ENCODE measurements at regions not wholly inside any gene's neighbourhood (a gene's known extent, or its start where the extent isn't known, plus 50 kb on each side); places are given as distances from the start of the nearest gene placed in this dataset.

- no peaks in the 10 kb centered on the region for H3K4me1 ChIP-seq (ENCODE audit: insufficient read depth)
These were observed 301.1 kb downstream of the CCDC85A start for GRCh38 chr2:56484906-56485305.

GRCh38 chr2:56500317-56500716 lies 316.5 kb downstream of the CCDC85A start:
- no peak for DNase-seq (ENCODE audit: low spot score)
- Histone ChIP-seq H3K27me3 (no peaks in the 10 kb centered on the region), H3K4me2 (no peak overlapping the region), H2AFZ (no peak overlapping the region), H4K20me1 (ENCODE audit: insufficient read depth, poor library complexity, severe bottlenecking) (no peaks in the 10 kb centered on the region), H3K9me3 (ENCODE audit: low read depth) (no peaks in the 10 kb centered on the region), H3K4me3 (no peak overlapping the region), H3K9me2 (replicated peaks; ENCODE audit: insufficient read depth) (no peaks in the 10 kb centered on the region), H3K27ac (no peak overlapping the region), H3K36me3 (replicated peaks; ENCODE audit: insufficient read depth, low read depth) (no peaks in the 10 kb centered on the region), H3K79me2 (no peaks in the 10 kb centered on the region), H3K4me1 (ENCODE audit: insufficient read depth) (no peaks in the 10 kb centered on the region)
- WGBS (ENCODE audit: low lambda C conversion rate, missing lambda C conversion rate), result 90% methylated on average over 1 of the region's 1 CpG
- no peak for TF ChIP-seq EZH2 (IDR thresholded peaks at IDR 0.05; ENCODE audit: borderline replicate concordance)
- no peak for TF ChIP-seq CTCF (IDR thresholded peaks at IDR 0.05; ENCODE audit: poor library complexity)
- no peak for TF ChIP-seq EZH2phosphoT487 (IDR thresholded peaks at IDR 0.05; ENCODE audit: low read depth, severe bottlenecking, unreplicated experiment)

More at GRCh38 chr2:56484906-56485305, 301.1 kb downstream of the CCDC85A start:
- no peaks in the 10 kb centered on the region for H3K27me3 ChIP-seq
- no peak for TF ChIP-seq EZH2phosphoT487 (IDR thresholded peaks at IDR 0.05; ENCODE audit: low read depth, severe bottlenecking, unreplicated experiment)
- TF ChIP-seq CTCF (IDR thresholded peaks at IDR 0.05; ENCODE audit: poor library complexity), result no peak
- TF ChIP-seq EZH2 (IDR thresholded peaks at IDR 0.05; ENCODE audit: borderline replicate concordance), result no peak
- no peaks in the 10 kb centered on the region for H4K20me1 ChIP-seq (ENCODE audit: insufficient read depth, poor library complexity, severe bottlenecking)
- no peaks in the 10 kb centered on the region for H3K79me2 ChIP-seq
- H3K4me3 ChIP-seq, result no peak overlapping the region
- H3K9me3 ChIP-seq (ENCODE audit: low read depth), result no peaks in the 10 kb centered on the region
- no peak overlapping the region for H3K4me2 ChIP-seq
- no peaks in the 10 kb centered on the region for H3K36me3 ChIP-seq (replicated peaks; ENCODE audit: insufficient read depth, low read depth)
- H3K9me2 ChIP-seq (replicated peaks; ENCODE audit: insufficient read depth), result no peaks in the 10 kb centered on the region
- no peak overlapping the region for H2AFZ ChIP-seq
- no peak overlapping the region for H3K27ac ChIP-seq
- DNase-seq (ENCODE audit: low spot score), result no peak

DNA sequence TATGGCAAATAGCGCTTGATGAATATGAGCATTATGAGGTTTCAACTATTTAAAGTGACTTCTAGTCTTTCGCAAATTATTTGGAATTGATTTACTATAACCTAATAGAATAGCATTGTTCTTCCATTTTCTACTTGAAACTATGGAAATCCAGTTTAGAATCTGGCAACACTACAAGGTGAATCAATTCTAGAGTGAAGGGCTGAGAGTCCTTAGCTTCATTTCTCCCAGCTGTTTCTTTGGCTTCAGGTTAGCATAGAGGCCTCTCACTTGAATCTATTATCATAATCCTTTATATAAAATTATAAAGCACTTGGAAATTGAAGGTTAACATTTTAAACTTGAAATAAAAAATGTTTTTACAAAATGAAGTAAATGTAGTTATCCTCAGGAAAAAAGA lies 318.8 kb downstream of the CCDC85A start:
- Histone ChIP-seq H2AFZ (no peak overlapping the region), H4K20me1 (ENCODE audit: insufficient read depth, poor library complexity, severe bottlenecking) (no peaks in the 10 kb centered on the region), H3K27me3 (no peaks in the 10 kb centered on the region), H3K4me1 (ENCODE audit: insufficient read depth) (no peaks in the 10 kb centered on the region), H3K36me3 (replicated peaks; ENCODE audit: insufficient read depth, low read depth) (no peaks in the 10 kb centered on the region), H3K4me2 (no peak overlapping the region), H3K27ac (no peak overlapping the region), H3K4me3 (no peak overlapping the region), H3K9me3 (ENCODE audit: low read depth) (no peaks in the 10 kb centered on the region), H3K79me2 (no peaks in the 10 kb centered on the region), H3K9me2 (replicated peaks; ENCODE audit: insufficient read depth) (no peaks in the 10 kb centered on the region)
- TF ChIP-seq CTCF (IDR thresholded peaks at IDR 0.05; ENCODE audit: poor library complexity) (no peak), EZH2 (IDR thresholded peaks at IDR 0.05; ENCODE audit: borderline replicate concordance) (no peak), EZH2phosphoT487 (IDR thresholded peaks at IDR 0.05; ENCODE audit: low read depth, severe bottlenecking, unreplicated experiment) (no peak)
- WGBS (ENCODE audit: low lambda C conversion rate, missing lambda C conversion rate), result 89% methylated on average over 2 of the region's 2 CpGs
- DNase-seq (ENCODE audit: low spot score), result no peak

- DNase-seq (ENCODE audit: low spot score), result no peak
- 88% methylated on average over 3 of the region's 3 CpGs for WGBS (ENCODE audit: low lambda C conversion rate, missing lambda C conversion rate)
- Histone ChIP-seq H3K9me2 (replicated peaks; ENCODE audit: insufficient read depth) (no peaks in the 10 kb centered on the region), H3K4me3 (no peak overlapping the region), H3K36me3 (replicated peaks; ENCODE audit: insufficient read depth, low read depth) (no peaks in the 10 kb centered on the region), H3K4me2 (no peak overlapping the region), H3K4me1 (ENCODE audit: insufficient read depth) (no peaks in the 10 kb centered on the region), H3K27me3 (no peaks in the 10 kb centered on the region), H3K27ac (no peak overlapping the region), H3K9me3 (ENCODE audit: low read depth) (no peaks in the 10 kb centered on the region), H3K79me2 (no peaks in the 10 kb centered on the region), H2AFZ (no peak overlapping the region), H4K20me1 (ENCODE audit: insufficient read depth, poor library complexity, severe bottlenecking) (no peaks in the 10 kb centered on the region)
- TF ChIP-seq EZH2phosphoT487 (IDR thresholded peaks at IDR 0.05; ENCODE audit: low read depth, severe bottlenecking, unreplicated experiment) (no peak), CTCF (IDR thresholded peaks at IDR 0.05; ENCODE audit: poor library complexity) (no peak), EZH2 (IDR thresholded peaks at IDR 0.05; ENCODE audit: borderline replicate concordance) (no peak)
These were observed 322.1 kb downstream of the CCDC85A start for GRCh38 chr2:56505885-56506284.

All from hepatocyte (in vitro differentiated cells).